HEK293 (cell line): ENCODE measurements at regions not wholly inside any gene's neighbourhood (a gene's known extent, or its start where the extent isn't known, plus 50 kb on each side); places are given as distances from the start of the nearest gene placed in this dataset.

Source experiments
- CTCF ChIA-PET: fragments of 350-600 bp; formaldehyde crosslinking; extraction: SDS; loops from one replicate; lab custom pipeline; 2021; ENCODE audit warnings: antibody characterized with exemption; lab: Yijun Ruan, JAX
- POLR2A ChIA-PET: fragments of 300-600 bp; formaldehyde crosslinking; extraction: SDS; loops from one replicate; lab custom pipeline; 2020; ENCODE audit warnings: antibody characterized with exemption, inconsistent platforms; lab: Yijun Ruan, JAX
- H3K27ac ChIP-seq: fragments of 200-500 bp; sonication (Bioruptor generic); 2 replicates; pipeline ENCODE4 v1.5.1; 2014; ENCODE audit warnings: low read depth, low read length, control low read depth, inconsistent platforms; ENCODE audit errors: extremely low read depth
- H3K36me3 ChIP-seq, 2 experiments: fragments of 200-500 bp in 1 of 2; sonication (Bioruptor generic) in 1 of 2; 1 replicate in 1 of 2; 2 replicates in 1 of 2; pipeline ENCODE4 v1.5.1; 2014 to 2017; ENCODE audit warnings: inconsistent platforms in 2 of 2, low read length in 2 of 2; ENCODE audit not compliant: control insufficient read depth in 2 of 2, insufficient read depth in 1 of 2
- H3K4me1 ChIP-seq: fragments of 200-500 bp; sonication (Bioruptor generic); 2 replicates; pipeline ENCODE4 v1.5.1; 2014; ENCODE audit warnings: mild to moderate bottlenecking, low read length, inconsistent platforms; ENCODE audit not compliant: control insufficient read depth, insufficient read depth
- H3K4me3 ChIP-seq: 2 replicates; pipeline ENCODE4 v1.5.1; 2011; ENCODE audit warnings: low read depth, mild to moderate bottlenecking, control low read depth, low read length, moderate library complexity
- H3K9me3 ChIP-seq: fragments of 200-500 bp; sonication (Bioruptor generic); 2 replicates; pipeline ENCODE4 v1.5.1; 2014; ENCODE audit warnings: low read depth, low read length, inconsistent platforms; ENCODE audit not compliant: control insufficient read depth, insufficient read depth
- MEIS1 ChIP-seq: sonication (generic); formaldehyde crosslinking; IDR thresholded peaks from 2 replicates; pipeline ENCODE4 v1.8.1; 2022; ENCODE audit warnings: missing genetic modification reagents, mild to moderate bottlenecking, borderline replicate concordance
- ZBTB49 ChIP-seq: fragments of 450-650 bp; formaldehyde crosslinking; IDR thresholded peaks from 2 replicates; pipeline ENCODE4 v1.5.1; 2016; ENCODE audit warnings: missing biosample characterization, missing genetic modification characterization, low read depth
- ZNF140 ChIP-seq: fragments of 450-650 bp; formaldehyde crosslinking; IDR thresholded peaks from 2 replicates; pipeline ENCODE4 v1.5.1; 2016; ENCODE audit warnings: missing biosample characterization, missing genetic modification characterization
- ZNF214 ChIP-seq: fragments of 450-650 bp; formaldehyde crosslinking; IDR thresholded peaks from 2 replicates; pipeline ENCODE4 v1.5.1; 2017; ENCODE audit warnings: missing biosample characterization, mild to moderate bottlenecking, missing genetic modification characterization, borderline replicate concordance
- ZNF280D ChIP-seq: fragments of 450-650 bp; formaldehyde crosslinking; IDR thresholded peaks from 2 replicates; pipeline ENCODE4 v1.5.1; 2016; ENCODE audit warnings: missing biosample characterization, missing genetic modification characterization
- ZNF354C ChIP-seq: fragments of 450-650 bp; formaldehyde crosslinking; IDR thresholded peaks from 2 replicates; pipeline ENCODE4 v1.5.1; 2016; ENCODE audit warnings: missing biosample characterization, missing genetic modification characterization, low read depth, borderline replicate concordance
- ZNF37A ChIP-seq: fragments of 450-650 bp; IDR thresholded peaks from 2 replicates; pipeline ENCODE4 v1.5.1; 2018; ENCODE audit warnings: missing biosample characterization, missing genetic modification characterization
- ZNF394 ChIP-seq: fragments of 450-650 bp; formaldehyde crosslinking; IDR thresholded peaks from 2 replicates; pipeline ENCODE4 v1.5.1; 2016; ENCODE audit warnings: missing biosample characterization, missing genetic modification characterization, mild to moderate bottlenecking, moderate library complexity, borderline replicate concordance
- ZNF416 ChIP-seq: fragments of 450-650 bp; formaldehyde crosslinking; IDR thresholded peaks from 2 replicates; pipeline ENCODE4 v1.5.1; 2016; ENCODE audit warnings: missing biosample characterization, missing genetic modification characterization
- ZNF426 ChIP-seq: fragments of 450-650 bp; formaldehyde crosslinking; IDR thresholded peaks from 2 replicates; pipeline ENCODE4 v1.5.1; 2017; ENCODE audit warnings: missing biosample characterization, missing genetic modification characterization, mild to moderate bottlenecking, inconsistent platforms, moderate library complexity
- ZNF473 ChIP-seq: fragments of 450-650 bp; formaldehyde crosslinking; IDR thresholded peaks from 2 replicates; pipeline ENCODE4 v1.5.1; 2017; ENCODE audit warnings: missing biosample characterization, missing genetic modification characterization
- ZNF510 ChIP-seq: fragments of 450-650 bp; formaldehyde crosslinking; IDR thresholded peaks from 2 replicates; pipeline ENCODE4 v1.5.1; 2018; ENCODE audit warnings: mild to moderate bottlenecking, missing genetic modification characterization, missing biosample characterization; ENCODE audit not compliant: insufficient replicate concordance
- ZNF610 ChIP-seq: fragments of 450-650 bp; formaldehyde crosslinking; IDR thresholded peaks from 2 replicates; pipeline ENCODE4 v1.5.1; 2016; ENCODE audit warnings: missing biosample characterization, missing genetic modification characterization, borderline replicate concordance
- ZNF626 ChIP-seq: fragments of 450-650 bp; sonication (Bioruptor Pico); formaldehyde crosslinking; IDR thresholded peaks from 2 replicates; pipeline ENCODE4 v1.5.1; 2018; ENCODE audit warnings: missing biosample characterization, missing genetic modification characterization, inconsistent platforms
- ZNF660 ChIP-seq: fragments of 450-650 bp; IDR thresholded peaks from 2 replicates; pipeline ENCODE4 v1.5.1; 2018; ENCODE audit warnings: missing biosample characterization, mild to moderate bottlenecking, missing genetic modification characterization
- ZNF670 ChIP-seq: fragments of 450-650 bp; formaldehyde crosslinking; IDR thresholded peaks from 2 replicates; pipeline ENCODE4 v1.5.1; 2016; ENCODE audit warnings: missing biosample characterization, missing genetic modification characterization, low read depth
- ZNF692 ChIP-seq: fragments of 450-650 bp; formaldehyde crosslinking; IDR thresholded peaks from 2 replicates; pipeline ENCODE4 v1.5.1; 2016; ENCODE audit warnings: missing biosample characterization, missing genetic modification characterization
- ZNF830 ChIP-seq: fragments of 450-650 bp; IDR thresholded peaks from 2 replicates; pipeline ENCODE4 v1.5.0; 2018; ENCODE audit warnings: missing biosample characterization, missing genetic modification characterization, low read depth, mild to moderate bottlenecking, moderate library complexity
- ZXDB ChIP-seq: fragments of 450-650 bp; formaldehyde crosslinking; IDR thresholded peaks from 2 replicates; pipeline ENCODE4 v1.5.1; 2016; ENCODE audit warnings: missing biosample characterization, missing genetic modification characterization
- TF ChIP-seq, protein P1 (sequence below): fragments of 450-650 bp; formaldehyde crosslinking; IDR thresholded peaks from 2 replicates; pipeline ENCODE4 v1.5.1; 2016; ENCODE audit warnings: missing biosample characterization, missing genetic modification characterization

GRCh38 chr18:22700920-22701319, 232.2 kb upstream of the RBBP8 start:
- Histone ChIP-seq H3K4me3 (no peak overlapping the region), H3K27ac (no peak overlapping the region)
- POLR2A ChIA-PET, result no interaction called here
- no peak for TF ChIP-seq ZNF510 (tag by site-specific recombination)
- no peak for TF ChIP-seq ZXDB (tag by site-specific recombination)
- no peak for TF ChIP-seq ZNF394 (tag by site-specific recombination)
- no peak for TF ChIP-seq ZNF670 (tag by site-specific recombination)
- TF ChIP-seq ZNF626 (tag by site-specific recombination), result no peak
- TF ChIP-seq ZNF692 (tag by site-specific recombination), result no peak
- TF ChIP-seq ZNF214 (tag by site-specific recombination), result no peak
- TF ChIP-seq ZNF660 (tag by site-specific recombination), result no peak
- no peak for TF ChIP-seq ZNF473 (tag by site-specific recombination)
- no peak for TF ChIP-seq ZNF416 (tag by site-specific recombination)
- TF ChIP-seq ZNF830 (tag by site-specific recombination), result no peak
- TF ChIP-seq, protein P1, sequence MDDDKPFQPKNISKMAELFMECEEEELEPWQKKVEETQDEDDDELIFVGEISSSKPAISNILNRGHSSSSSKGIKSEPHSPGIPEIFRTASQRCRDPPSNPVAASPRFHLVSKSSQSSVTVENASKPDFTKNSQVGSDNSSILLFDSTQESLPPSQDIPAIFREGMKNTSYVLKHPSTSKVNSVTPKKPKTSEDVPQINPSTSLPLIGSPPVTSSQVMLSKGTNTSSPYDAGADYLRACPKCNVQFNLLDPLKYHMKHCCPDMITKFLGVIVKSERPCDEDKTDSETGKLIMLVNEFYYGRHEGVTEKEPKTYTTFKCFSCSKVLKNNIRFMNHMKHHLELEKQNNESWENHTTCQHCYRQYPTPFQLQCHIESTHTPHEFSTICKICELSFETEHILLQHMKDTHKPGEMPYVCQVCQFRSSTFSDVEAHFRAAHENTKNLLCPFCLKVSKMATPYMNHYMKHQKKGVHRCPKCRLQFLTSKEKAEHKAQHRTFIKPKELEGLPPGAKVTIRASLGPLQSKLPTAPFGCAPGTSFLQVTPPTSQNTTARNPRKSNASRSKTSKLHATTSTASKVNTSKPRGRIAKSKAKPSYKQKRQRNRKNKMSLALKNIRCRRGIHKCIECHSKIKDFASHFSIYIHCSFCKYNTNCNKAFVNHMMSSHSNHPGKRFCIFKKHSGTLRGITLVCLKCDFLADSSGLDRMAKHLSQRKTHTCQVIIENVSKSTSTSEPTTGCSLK (tag by site-specific recombination), result no peak
- no peak for TF ChIP-seq ZNF610 (tag by site-specific recombination)
- TF ChIP-seq ZNF426 (tag by site-specific recombination), result no peak
- no peak for TF ChIP-seq ZNF354C (tag by site-specific recombination)
- TF ChIP-seq ZNF140 (tag by site-specific recombination), result no peak
- TF ChIP-seq, all 188 proteins: peak for 0
- Histone ChIP-seq H3K4me1 (no peaks in the 10 kb centered on the region), H3K9me3 (no peaks in the 10 kb centered on the region), H3K36me3 (no peaks in the 10 kb centered on the region)
- CTCF ChIA-PET, result interaction anchor here (0.6 kb wide), 1 partner anchor 80 kb away, joined by 3 read pairs; no protein-coding TSS in a partner anchor

DNA sequence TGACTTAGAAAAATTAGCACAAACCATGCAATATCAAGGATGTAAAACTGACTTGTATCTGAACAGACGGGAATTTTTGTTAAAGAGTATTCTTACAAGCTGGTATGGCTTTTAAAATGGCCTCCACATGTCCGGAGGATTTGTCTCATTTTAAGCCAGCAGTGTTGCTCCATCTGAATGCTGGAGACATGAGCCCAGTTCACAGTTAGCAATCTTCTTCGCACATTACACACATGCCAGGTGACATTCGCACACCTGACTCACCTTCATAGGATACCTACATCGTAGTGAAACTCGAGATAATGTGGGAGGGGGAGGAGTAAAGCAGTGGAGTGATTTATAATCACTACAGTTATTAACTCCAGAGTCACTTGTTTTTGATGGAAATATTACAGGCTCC, 231.8 kb upstream of the RBBP8 start:
- TF ChIP-seq ZNF280D (tag by site-specific recombination) (no peak), ZBTB49 (tag by site-specific recombination) (no peak), MEIS1 (CRISPR knock-in tag) (no peak), ZNF37A (tag by site-specific recombination) (no peak)
- CTCF ChIA-PET, result no interaction called here
- Histone ChIP-seq H3K27ac (no peak overlapping the region), H3K4me1 (no peaks in the 10 kb centered on the region), H3K9me3 (no peaks in the 10 kb centered on the region), H3K4me3 (no peak overlapping the region), H3K36me3 (no peaks in the 10 kb centered on the region)
- POLR2A ChIA-PET, result no interaction called here
